ENCODE measurements at regions not wholly inside any gene's neighbourhood (a gene's known extent, or its start where the extent isn't known, plus 50 kb on each side); places are given as distances from the start of the nearest gene placed in this dataset.

DNA sequence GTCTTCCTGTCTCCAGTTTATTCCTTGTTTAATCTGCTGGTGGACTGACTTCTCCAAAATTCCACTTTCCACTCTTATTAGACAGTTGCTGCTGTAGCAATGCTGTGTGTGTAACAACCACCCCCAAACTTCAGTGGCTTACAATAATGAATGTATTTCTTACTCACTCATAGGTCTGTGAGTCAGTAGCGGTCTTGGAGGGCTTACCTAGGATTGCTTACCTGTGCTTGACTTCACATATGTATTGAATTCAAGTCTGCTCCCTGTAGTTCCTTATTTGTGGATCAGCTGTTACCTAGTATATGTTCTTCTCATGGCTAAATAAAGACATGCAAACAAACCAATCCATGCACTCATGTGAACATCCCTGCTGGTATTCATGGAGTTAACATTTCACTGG is 224.6 kb downstream of the MAP2K6 start:
- H3K9me3 ChIP-seq (replicated peaks; ENCODE audit: control insufficient read depth, insufficient read depth, low read depth, low read length) = no peaks in the 10 kb centered on the region
- H3K4me3 ChIP-seq = no peak overlapping the region
- H3K4me1 ChIP-seq (replicated peaks in 1 of 2; ENCODE audit: control insufficient read depth in 2 of 2, insufficient read depth in 2 of 2, low read length in 2 of 2) = no peaks in the 10 kb centered on the region
- no peak overlapping the region for H3K4me2 ChIP-seq (ENCODE audit: insufficient read depth, low read length)
- H3K27me3 ChIP-seq (ENCODE audit: control insufficient read depth in 2 of 2, insufficient read depth in 2 of 2, low read length in 2 of 2) = no peaks in the 10 kb centered on the region
- intact Hi-C loops (cut with micrococcal nuclease) = no loop called here
- 10% methylated on average over 1 of the region's 1 CpG for WGBS (ENCODE audit: insufficient coverage, low coverage, missing lambda C conversion rate)
- no peak overlapping the region for H2AFZ ChIP-seq (ENCODE audit: low read depth, low read length)
- FAIRE-seq (no peak), ATAC-seq (no peak), DNase-seq (ENCODE audit: extremely low read depth in 1 of 4, low spot score in 3 of 4) (no peak)
- CTCF ChIA-PET (ENCODE audit: low intra/inter-chr PET ratio) = no interaction called here
- H3K9ac ChIP-seq (ENCODE audit: insufficient read depth in 1 of 2, low read depth in 2 of 2, low read length in 2 of 2) = no peak overlapping the region
- BruUV-seq (replicated peaks) = no TSS peak
- H3K36me3 ChIP-seq (ENCODE audit: control insufficient read depth, insufficient read depth, low read length) = no peaks in the 10 kb centered on the region
- POLR2A ChIA-PET = no interaction called here
- no peaks in the 10 kb centered on the region for H3K9me1 ChIP-seq (ENCODE audit: control insufficient read depth, insufficient read depth, low read length)
- no peak overlapping the region for H3K27ac ChIP-seq (ENCODE audit: extremely low read depth, low read depth, low read length)
- TF ChIP-seq HES1 (IDR thresholded peaks at IDR 0.05; ENCODE audit: low read depth) (no peak), ZNF12 (CRISPR knock-in tag; IDR thresholded peaks at IDR 0.05) (no peak), MNT (conservative IDR thresholded peaks at IDR 0.05) (no peak), XRCC3 (IDR thresholded peaks at IDR 0.05) (no peak), ZNF57 (CRISPR knock-in tag; IDR thresholded peaks at IDR 0.05) (no peak), BRD4 (IDR thresholded peaks at IDR 0.05) (no peak), PHF8 (IDR thresholded peaks at IDR 0.05; ENCODE audit: borderline replicate concordance, low read length) (no peak), EZH2 (IDR thresholded peaks at IDR 0.05; ENCODE audit: borderline replicate concordance, low read depth, low read length) (no peak), ZBTB12 (CRISPR knock-in tag; IDR thresholded peaks at IDR 0.05) (no peak)
- TF ChIP-seq, protein P1, sequence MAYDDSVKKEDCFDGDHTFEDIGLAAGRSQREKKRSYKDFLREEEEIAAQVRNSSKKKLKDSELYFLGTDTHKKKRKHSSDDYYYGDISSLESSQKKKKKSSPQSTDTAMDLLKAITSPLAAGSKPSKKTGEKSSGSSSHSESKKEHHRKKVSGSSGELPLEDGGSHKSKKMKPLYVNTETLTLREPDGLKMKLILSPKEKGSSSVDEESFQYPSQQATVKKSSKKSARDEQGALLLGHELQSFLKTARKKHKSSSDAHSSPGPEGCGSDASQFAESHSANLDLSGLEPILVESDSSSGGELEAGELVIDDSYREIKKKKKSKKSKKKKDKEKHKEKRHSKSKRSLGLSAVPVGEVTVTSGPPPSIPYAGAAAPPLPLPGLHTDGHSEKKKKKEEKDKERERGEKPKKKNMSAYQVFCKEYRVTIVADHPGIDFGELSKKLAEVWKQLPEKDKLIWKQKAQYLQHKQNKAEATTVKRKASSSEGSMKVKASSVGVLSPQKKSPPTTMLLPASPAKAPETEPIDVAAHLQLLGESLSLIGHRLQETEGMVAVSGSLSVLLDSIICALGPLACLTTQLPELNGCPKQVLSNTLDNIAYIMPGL (CRISPR knock-in tag; IDR thresholded peaks at IDR 0.05) = no peak
- no peaks in the 10 kb centered on the region for H3K79me2 ChIP-seq (ENCODE audit: control insufficient read depth, insufficient read depth, low read length)
- in situ Hi-C loops (cut with MboI) = no loop called here
- no peaks in the 10 kb centered on the region for H4K20me1 ChIP-seq (replicated peaks; ENCODE audit: control insufficient read depth, insufficient read depth, low read length)

Measured in K562 (cell line).